Left cardiac atrium (tissue), 4 donors: ENCODE measurements at regions not wholly inside any gene's neighbourhood (a gene's known extent, or its start where the extent isn't known, plus 50 kb on each side); places are given as distances from the start of the nearest gene placed in this dataset.
A peak's percentile ranks its signal among the peaks of the same experiment; 100 is the strongest.
"Not testable (repeated sequence)": the region's sequence is repeated elsewhere in the genome, so short reads cannot be mapped to it uniquely, and the experiment has no call there.

Experiments used
- ATAC-seq, 2 donors: fragments of 200-7000 bp; cut with Tn5 transposase; one replicate each; pipeline ENCODE4 v1.9.1; 2020; ENCODE audit warnings: mild to moderate bottlenecking in 2 of 2, moderate library complexity in 2 of 2
- DNase-seq: peaks from one replicate; pipeline ENCODE4 v3.0.0-alpha.2; 2020
- intact Hi-C, 2 donors: fragments of 100-400 bp; cut with DNase I; formaldehyde crosslinking; loops; one replicate each; pipeline versions ENCODE4 v1.14.1 to v1.15.1; 2022 to 2023
- donor health status: DM: no; HTN: yes; CAD: no.
- donor health status: DM: no; HTN: yes; CAD: no; lungs with severe emphysema.
- donor health status: DM: yes; HTN: yes; CAD: no.
- donor health status: Dilated cardiomyopathy.

- DNase-seq, ATAC-seq, intact Hi-C loops: not testable (repeated sequence)
These were observed 50.8 kb upstream of the GRIN2B start for GRCh38 chr12:14032191-14032590.

- ATAC-seq (no peak), DNase-seq (no peak)
- intact Hi-C loops = no loop called here
These were observed 62.4 kb upstream of the GRIN2B start for GRCh38 chr12:14043776-14044175.

DNA sequence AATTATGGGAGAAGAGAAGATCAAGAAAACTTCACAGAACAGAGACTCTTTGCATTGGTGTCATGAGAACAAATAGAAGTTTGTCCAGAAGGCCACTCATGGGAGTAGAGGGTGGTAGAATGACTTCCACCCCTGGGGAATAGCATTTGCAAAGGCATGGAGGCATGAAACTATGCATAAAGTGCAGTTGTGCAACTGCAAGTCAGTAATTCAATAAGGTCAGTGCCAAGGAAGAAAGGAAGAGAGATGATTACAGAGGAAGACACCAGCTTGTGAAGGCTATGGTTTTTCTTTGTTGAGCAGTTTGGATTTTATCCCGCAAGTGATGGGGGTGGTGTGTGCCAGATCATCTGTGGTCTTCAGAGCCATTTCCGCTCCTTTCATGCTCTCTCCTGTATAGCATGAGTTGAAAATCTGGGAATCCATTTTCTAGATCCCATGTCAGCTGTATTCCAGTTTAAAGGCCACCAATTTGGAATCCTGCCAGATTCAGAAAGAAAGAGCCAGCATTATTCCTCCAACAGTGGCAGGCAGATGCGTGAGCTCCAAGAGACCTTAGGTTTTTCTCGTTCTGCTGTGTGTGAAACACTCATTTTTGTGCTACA lies 67.6 kb upstream of the GRIN2B start:
- DNase-seq = no peak

GRCh38 chr12:14057895-14058294 lies 76.5 kb upstream of the GRIN2B start:
- intact Hi-C loops = no loop called here
- DNase-seq (no peak), ATAC-seq (peak in 1 of 2 donors; percentile 61)

More for the DNA sequence above, 67.6 kb upstream of the GRIN2B start:
- ATAC-seq = peak in 1 of 2 donors; percentile 55
- intact Hi-C loops = no loop called here

GRCh38 chr12:14058717-14059116 lies 77.3 kb upstream of the GRIN2B start:
- DNase-seq (no peak), ATAC-seq (peak; percentile 30 to 84)
- intact Hi-C loops = no loop called here

DNA sequence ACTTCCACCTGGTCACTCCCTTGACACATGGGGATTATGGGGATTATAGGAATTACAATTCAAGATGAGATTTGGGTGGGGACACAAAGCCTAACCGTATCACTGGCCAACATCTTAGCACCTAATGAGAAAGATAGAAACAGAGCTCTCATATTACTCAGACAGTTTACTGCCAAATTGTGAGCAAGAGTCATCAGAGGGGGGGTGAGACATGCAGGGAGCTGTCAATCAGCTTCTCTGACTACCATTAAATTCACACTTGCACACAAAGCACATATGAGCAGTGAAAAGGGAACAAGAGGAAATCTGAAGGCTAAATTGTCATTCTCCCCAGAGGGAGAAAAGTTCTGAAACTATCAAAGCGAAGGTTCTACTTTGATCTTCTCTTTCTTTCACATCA lies 78.1 kb upstream of the GRIN2B start:
- intact Hi-C loops = no loop called here
- DNase-seq = no peak
- ATAC-seq = no peak

GRCh38 chr12:14065616-14066015 lies 84.2 kb upstream of the GRIN2B start:
- ATAC-seq (no peak), DNase-seq (no peak)
- intact Hi-C loops = no loop called here

DNA sequence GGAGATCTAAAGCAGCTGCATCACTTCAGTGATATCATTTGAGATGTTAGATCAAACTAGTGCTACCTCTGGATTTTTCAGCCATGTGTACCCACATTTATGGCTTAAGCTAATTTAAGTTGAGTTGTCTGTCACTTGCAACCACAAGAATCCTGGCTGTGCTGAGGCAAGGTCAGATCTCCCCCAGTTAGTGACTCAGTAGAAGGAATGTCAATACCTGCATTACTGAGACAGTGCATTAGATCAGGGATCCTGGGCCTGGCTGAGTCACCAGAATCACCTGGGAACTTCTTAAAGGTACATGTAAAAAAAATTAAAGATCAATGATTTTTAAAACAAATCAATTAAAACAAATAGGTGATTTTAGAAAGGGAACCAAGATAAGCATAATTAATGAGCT lies 84.6 kb upstream of the GRIN2B start:
- ATAC-seq (no peak), DNase-seq (no peak)
- intact Hi-C loops = no loop called here

DNA sequence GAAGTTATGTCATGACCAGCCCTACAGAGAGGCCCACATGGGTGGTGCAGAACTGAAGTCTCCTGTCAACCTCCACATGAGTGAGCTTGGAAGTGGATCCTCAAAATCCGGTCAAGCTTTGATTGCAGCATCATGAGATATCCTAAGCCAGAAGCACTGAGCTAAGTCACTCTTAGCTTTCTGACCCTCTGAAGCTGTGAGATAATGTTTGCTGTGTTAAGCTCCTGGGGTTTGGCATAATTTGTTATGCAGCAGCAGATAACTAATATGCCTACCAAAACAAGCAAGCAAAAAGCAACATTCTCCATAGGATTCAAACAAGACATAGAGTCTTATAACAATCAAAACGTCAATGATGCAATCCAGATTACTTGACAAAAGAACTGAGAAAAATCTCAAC lies 87.6 kb upstream of the GRIN2B start:
- intact Hi-C loops = no loop called here
- DNase-seq (no peak), ATAC-seq (no peak)

- intact Hi-C loops = no loop called here
- no peak for DNase-seq
- peak in 1 of 2 donors; percentile 43 for ATAC-seq
These were observed 90.4 kb upstream of the GRIN2B start for GRCh38 chr12:14071833-14072232.

DNA sequence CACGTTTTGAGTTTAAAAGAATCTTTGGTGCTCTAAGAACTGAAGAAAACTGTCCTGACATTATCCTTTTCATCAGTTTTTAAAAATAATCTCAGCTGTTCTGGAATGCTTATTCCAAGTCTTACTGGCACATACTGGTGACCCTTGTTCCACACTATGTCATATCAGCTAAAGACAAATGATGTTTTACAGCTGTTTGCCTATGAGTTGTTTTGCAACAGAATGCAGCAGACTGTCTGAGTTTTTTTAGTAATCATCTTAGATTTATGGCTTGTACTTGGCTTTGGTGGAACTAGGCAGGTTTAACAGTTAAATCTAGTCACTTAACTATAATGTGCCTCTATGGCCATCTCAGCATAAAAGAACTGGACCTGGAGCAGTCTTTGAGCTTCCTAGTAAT lies 91.6 kb upstream of the GRIN2B start:
- DNase-seq = no peak
- intact Hi-C loops = no loop called here
- peak; percentile 76 to 88 for ATAC-seq

DNA sequence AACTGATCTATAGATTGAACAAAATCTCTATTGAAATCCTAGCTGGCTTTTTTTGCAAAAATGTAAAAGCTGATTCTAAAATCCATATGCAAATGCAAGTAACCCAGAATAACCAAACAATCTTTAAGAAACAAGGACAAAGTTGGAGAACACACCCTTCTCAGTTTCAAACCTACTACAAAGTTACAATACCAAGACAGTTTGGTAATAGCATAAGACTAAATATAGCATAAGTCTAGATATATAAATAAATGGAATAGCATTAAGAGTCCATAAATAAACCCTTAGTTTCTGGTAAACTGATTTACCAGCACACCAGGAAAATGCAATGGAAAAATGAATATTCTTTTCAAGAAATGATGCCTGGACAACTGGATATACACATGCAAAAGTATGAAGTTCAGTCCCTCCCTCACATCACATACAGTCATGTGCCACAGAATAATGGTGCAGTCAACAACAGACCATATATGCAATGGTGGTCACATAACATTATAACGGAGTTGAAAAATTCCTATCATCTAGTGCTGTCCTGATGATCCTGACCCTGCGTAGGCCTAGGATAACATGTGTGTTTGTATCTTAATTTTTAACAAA lies 94.5 kb upstream of the GRIN2B start:
- intact Hi-C loops = no loop called here
- DNase-seq (no peak), ATAC-seq (no peak)

DNA sequence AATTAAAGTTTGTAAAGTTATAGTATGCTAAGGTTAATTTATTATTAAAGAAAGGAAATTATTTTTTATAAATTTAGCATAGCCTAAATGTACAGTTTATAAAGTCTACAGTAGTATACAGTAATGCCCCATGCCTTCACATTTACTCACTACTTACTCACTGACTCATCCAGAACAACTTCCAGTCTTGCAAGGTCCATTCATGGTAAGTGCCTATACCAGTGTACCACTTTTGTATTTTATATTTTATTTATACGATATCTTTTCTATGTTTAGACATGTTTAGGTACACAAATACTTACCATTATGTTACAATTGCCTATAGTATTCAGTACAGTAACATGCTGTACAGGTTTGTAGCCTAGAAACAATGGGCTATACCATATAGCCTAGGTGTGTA lies 95.1 kb upstream of the GRIN2B start:
- no peak for ATAC-seq
- DNase-seq = no peak
- intact Hi-C loops = no loop called here

GRCh38 chr12:14086838-14087237 lies 105.4 kb upstream of the GRIN2B start:
- DNase-seq (no peak), ATAC-seq (no peak)
- intact Hi-C loops = no loop called here

DNA sequence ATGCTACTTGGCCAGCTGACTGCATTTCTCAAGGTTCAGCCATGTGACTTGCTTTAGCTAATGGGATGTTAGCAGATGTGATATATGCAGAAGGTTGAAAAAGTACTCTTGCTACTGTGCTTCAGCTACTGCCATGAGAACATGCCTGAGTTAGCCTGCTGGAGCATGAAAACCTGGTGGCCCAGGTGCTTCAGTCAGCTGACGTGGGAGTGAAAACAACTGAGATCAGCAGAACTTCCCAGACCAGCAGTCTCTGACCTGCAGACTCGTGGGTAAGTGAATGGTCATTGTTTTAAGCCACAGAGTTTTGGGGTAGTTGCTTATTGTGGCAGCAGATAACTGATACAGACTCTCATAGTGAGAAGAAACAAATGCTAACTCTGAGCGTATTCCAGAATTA lies 118.6 kb upstream of the GRIN2B start:
- intact Hi-C loops = no loop called here
- DNase-seq = no peak
- ATAC-seq = no peak

DNA sequence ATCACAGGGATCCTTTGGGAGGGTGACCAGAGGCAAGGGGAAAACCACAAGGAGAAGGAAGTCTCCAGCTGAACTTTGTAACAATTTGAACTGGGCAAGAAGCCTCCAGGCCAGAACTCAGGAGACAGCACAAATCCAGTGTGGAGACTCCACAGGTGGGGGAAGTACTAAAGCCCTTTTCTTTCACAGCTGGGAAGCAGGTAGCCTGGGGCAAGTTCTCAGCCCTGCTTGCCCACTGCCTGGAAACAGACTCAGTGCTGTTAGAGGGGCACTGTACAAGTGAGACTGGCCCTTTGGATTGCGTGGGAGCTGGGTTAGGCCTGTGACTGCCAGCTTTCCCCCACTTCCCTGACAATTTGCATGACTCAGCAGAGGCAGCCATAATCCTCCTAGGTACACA lies 120.2 kb upstream of the GRIN2B start:
- DNase-seq, ATAC-seq, intact Hi-C loops: not testable (repeated sequence)

GRCh38 chr12:14111230-14111865 lies 129.9 kb upstream of the GRIN2B start:
- intact Hi-C loops = no loop called here
- DNase-seq = no peak
- no peak for ATAC-seq

- DNase-seq (no peak), ATAC-seq (no peak)
- intact Hi-C loops = no loop called here
These were observed 131.6 kb upstream of the GRIN2B start for GRCh38 chr12:14113031-14113430.

GRCh38 chr12:14126692-14127091 lies 145.3 kb upstream of the GRIN2B start:
- intact Hi-C loops = no loop called here
- DNase-seq (no peak), ATAC-seq (no peak)

- intact Hi-C loops = no loop called here
- DNase-seq (no peak), ATAC-seq (no peak)
These were observed 148.3 kb upstream of the GRIN2B start for GRCh38 chr12:14129611-14130195.

GRCh38 chr12:14135996-14136395 lies 154.6 kb upstream of the GRIN2B start:
- no peak for ATAC-seq
- intact Hi-C loops = no loop called here
- DNase-seq = no peak
